OCI-LY3 (cell line): ENCODE measurements at regions not wholly inside any gene's neighbourhood (a gene's known extent, or its start where the extent isn't known, plus 50 kb on each side); places are given as distances from the start of the nearest gene placed in this dataset.

Experiments
- H2AFZ ChIP-seq: fragments of 200-600, 300-600 bp; shearing (Covaris generic); 2 replicates; pipeline ENCODE4 v1.6.0; 2014; ENCODE audit warnings: antibody characterized with exemption, low read depth, low read length
- H3K27ac ChIP-seq: fragments of 200-600, 300-600 bp; sonication (generic); 2 replicates; pipeline ENCODE4 v1.5.1; 2014; ENCODE audit warnings: mild to moderate bottlenecking, low read length, moderate library complexity, mixed read lengths
- H3K27me3 ChIP-seq: fragments of 200-600, 300-600 bp; sonication (generic); 2 replicates; pipeline ENCODE4 v1.6.1; 2014; ENCODE audit warnings: low read depth, low read length, mixed read lengths
- H3K36me3 ChIP-seq: fragments of 200-600, 300-600 bp; sonication (generic); replicated peaks from 2 replicates; pipeline ENCODE3; 2014; ENCODE audit warnings: low read depth, low read length, mixed read lengths
- H3K4me1 ChIP-seq: fragments of 300-600, 200-600 bp; sonication (generic); 2 replicates; pipeline ENCODE4 v1.6.1; 2014; ENCODE audit warnings: low read length, mixed read lengths
- H3K4me2 ChIP-seq: fragments of 200-600, 300-600 bp; sonication (generic); 2 replicates; pipeline ENCODE4 v1.6.1; 2014; ENCODE audit warnings: low read length, mixed read lengths
- H3K4me3 ChIP-seq: fragments of 300-600, 200-600 bp; sonication (generic); 2 replicates; pipeline ENCODE4 v1.5.1; 2014; ENCODE audit warnings: antibody characterized with exemption, mild to moderate bottlenecking, low read length, moderate library complexity
- H3K79me2 ChIP-seq: fragments of 300-600, 200-600 bp; shearing (Covaris generic); 2 replicates; pipeline ENCODE4 v1.6.1; 2014; ENCODE audit warnings: mild to moderate bottlenecking, low read length, mixed read lengths
- H3K9ac ChIP-seq: fragments of 300-600, 200-600 bp; shearing (Covaris generic); 2 replicates; pipeline ENCODE4 v1.6.0; 2014; ENCODE audit warnings: mild to moderate bottlenecking, low read length, moderate library complexity
- H3K9me3 ChIP-seq: fragments of 200-600, 300-600 bp; shearing (Covaris generic); 2 replicates; pipeline ENCODE4 v1.6.1; 2014; ENCODE audit warnings: low read length, mixed read lengths; ENCODE audit not compliant: insufficient read depth
- H4K20me1 ChIP-seq: fragments of 200-600, 300-600 bp; sonication (generic); 2 replicates; pipeline ENCODE4 v1.6.1; 2016; ENCODE audit warnings: low read length, mixed read lengths; ENCODE audit not compliant: insufficient read depth
- CTCF ChIP-seq: fragments of 200-600, 300-600 bp; sonication (generic); IDR thresholded peaks from 2 replicates; pipeline ENCODE4 v1.5.1; 2014; ENCODE audit warnings: antibody characterized with exemption, low read length, low read depth
- EZH2phosphoT487 ChIP-seq: fragments of 200-600 bp; shearing (Covaris generic); IDR thresholded peaks from 2 replicates; pipeline ENCODE4 v1.6.1; 2018; ENCODE audit warnings: antibody characterized with exemption, mixed run types, low read depth

DNA sequence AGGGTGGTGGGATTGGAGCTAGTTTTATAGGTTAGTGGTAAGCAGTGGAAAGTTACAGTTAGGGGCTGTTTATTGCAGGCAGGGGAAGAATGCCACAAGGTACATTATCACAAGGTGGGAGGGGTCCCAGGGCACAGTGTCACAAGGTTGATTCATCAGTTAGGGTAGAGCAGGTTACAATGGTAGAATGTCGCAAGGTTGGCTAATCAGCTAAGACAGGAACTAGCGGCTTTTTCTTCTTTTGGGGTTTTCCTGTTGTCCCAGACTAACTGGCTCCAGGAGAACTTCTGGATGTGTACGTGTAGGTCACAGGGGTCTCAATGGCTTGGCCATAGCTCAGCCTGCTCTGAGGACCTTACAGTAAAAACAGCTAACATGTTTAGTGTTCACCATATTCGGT lies 1221.1 kb downstream of the SLITRK1 start:
- no peaks in the 10 kb centered on the region for H3K36me3 ChIP-seq
- TF ChIP-seq CTCF (no peak), EZH2phosphoT487 (no peak)
- H3K4me3 ChIP-seq, result no peak overlapping the region
- H3K4me2 ChIP-seq, result no peak overlapping the region
- H3K9me3 ChIP-seq, result no peaks in the 10 kb centered on the region
- H2AFZ ChIP-seq, result no peak overlapping the region
- H3K27ac ChIP-seq, result no peak overlapping the region
- H3K79me2 ChIP-seq, result no peaks in the 10 kb centered on the region
- no peaks in the 10 kb centered on the region for H3K27me3 ChIP-seq
- no peak overlapping the region for H3K9ac ChIP-seq
- H3K4me1 ChIP-seq, result no peaks in the 10 kb centered on the region
- H4K20me1 ChIP-seq, result no peaks in the 10 kb centered on the region

- Histone ChIP-seq H3K9me3 (no peaks in the 10 kb centered on the region), H3K27ac (no peak overlapping the region), H3K79me2 (no peaks in the 10 kb centered on the region), H3K4me1 (no peaks in the 10 kb centered on the region), H3K36me3 (no peaks in the 10 kb centered on the region), H4K20me1 (no peaks in the 10 kb centered on the region), H2AFZ (no peak overlapping the region), H3K4me3 (no peak overlapping the region), H3K4me2 (no peak overlapping the region), H3K27me3 (no peaks in the 10 kb centered on the region), H3K9ac (no peak overlapping the region)
- TF ChIP-seq EZH2phosphoT487, result no peak
- no peak for TF ChIP-seq CTCF
Observed at GRCh38 chr13:82658811-82659210, 1223.5 kb downstream of the SLITRK1 start.

DNA sequence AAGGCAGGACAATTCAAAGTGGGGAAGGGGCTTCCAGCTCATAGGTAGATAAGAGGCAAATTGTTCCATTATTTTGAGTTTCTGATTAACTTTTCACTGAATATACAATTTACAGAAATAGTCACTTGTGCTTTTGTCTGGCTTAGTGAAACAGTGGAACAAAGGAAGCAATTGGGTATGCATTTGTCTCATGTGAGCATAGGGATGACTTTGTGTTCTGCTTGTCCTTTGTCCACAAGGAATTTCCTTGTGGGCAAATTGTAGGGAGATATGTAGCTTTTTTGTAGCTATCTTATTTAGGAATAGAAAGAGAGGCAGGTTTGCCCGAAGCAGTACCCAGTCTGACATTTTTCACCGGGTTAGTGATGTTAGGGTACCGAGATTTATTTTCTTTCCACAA lies 1224.8 kb downstream of the SLITRK1 start:
- Histone ChIP-seq H2AFZ (0 out of 2 replicates have a peak overlapping the region, but pooled peaks have one; percentile 28), H3K27ac (no peak overlapping the region), H3K4me2 (no peak overlapping the region), H3K9ac (no peak overlapping the region), H3K4me3 (no peak overlapping the region), H3K4me1 (no peaks in the 10 kb centered on the region), H3K9me3 (no peaks in the 10 kb centered on the region), H3K79me2 (no peaks in the 10 kb centered on the region), H3K27me3 (no peaks in the 10 kb centered on the region), H4K20me1 (no peaks in the 10 kb centered on the region), H3K36me3 (no peaks in the 10 kb centered on the region)
- no peak for TF ChIP-seq EZH2phosphoT487
- no peak for TF ChIP-seq CTCF

DNA sequence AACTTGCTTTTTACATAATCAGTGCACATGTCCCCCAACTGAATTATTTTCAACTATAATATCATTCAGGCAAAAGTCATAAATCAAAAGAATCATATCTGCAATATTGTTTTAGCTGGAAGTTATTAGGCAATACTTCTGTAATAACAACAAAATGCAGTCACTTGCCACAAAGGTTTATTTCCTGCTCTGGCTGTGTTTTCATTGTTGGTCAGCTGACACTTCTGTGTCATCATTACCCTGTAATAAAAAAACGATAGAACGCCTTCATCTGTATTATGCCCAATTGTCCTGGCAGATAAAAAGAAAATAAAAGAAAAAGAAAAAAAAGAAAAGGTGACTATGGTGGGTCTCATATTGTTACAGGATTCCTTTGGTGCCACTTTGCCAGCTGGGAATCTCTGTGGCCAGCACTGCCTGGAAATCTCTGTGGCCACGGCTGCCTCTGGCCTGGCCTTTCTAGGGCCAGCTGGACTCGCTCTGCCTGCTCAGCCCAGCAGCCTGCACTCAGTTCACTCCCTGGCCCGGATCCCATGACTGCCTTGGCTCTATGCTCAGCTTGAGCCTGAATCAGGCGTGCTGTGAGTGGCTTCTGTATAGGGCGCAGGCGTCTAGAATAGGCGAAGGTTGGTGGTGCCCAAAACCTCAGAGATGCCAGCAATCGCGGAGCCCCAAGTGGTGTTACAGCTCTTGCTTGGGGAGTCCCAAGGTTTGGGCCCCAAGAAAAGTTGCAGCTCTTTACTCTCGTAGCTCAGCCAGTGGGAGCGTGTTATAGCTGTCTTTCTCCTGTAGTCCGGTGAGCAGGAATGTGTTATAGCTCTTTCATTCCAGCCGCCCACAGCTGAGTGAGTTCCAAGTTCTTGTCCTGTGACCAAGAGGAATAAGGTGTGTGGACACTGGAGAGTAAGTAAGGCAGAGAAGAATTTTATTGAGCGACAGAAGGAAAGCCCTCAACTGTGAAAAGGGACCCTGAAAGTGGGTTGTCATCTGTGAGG lies 1227.1 kb downstream of the SLITRK1 start:
- Histone ChIP-seq H3K4me1 (no peaks in the 10 kb centered on the region), H3K9ac (no peak overlapping the region), H3K9me3 (no peaks in the 10 kb centered on the region), H3K27me3 (no peaks in the 10 kb centered on the region), H3K36me3 (no peaks in the 10 kb centered on the region), H2AFZ (no peak overlapping the region), H3K4me3 (no peak overlapping the region), H3K79me2 (no peaks in the 10 kb centered on the region), H4K20me1 (no peaks in the 10 kb centered on the region), H3K27ac (no peak overlapping the region), H3K4me2 (no peak overlapping the region)
- TF ChIP-seq CTCF, result no peak
- TF ChIP-seq EZH2phosphoT487, result no peak
